H9 (cell line): ENCODE measurements at regions not wholly inside any gene's neighbourhood (a gene's known extent, or its start where the extent isn't known, plus 50 kb on each side); places are given as distances from the start of the nearest gene placed in this dataset.

Source experiments
- DNase-seq: peaks from one replicate; pipeline ENCODE4 v3.0.0-alpha.2; 2017
- H2AFZ ChIP-seq: one replicate; pipeline ENCODE4 v1.6.1; 2013; ENCODE audit warnings: mild to moderate bottlenecking, low read length, control low read depth, moderate library complexity
- H2AK5ac ChIP-seq: 2 replicates; pipeline ENCODE4 v1.6.1; 2013; ENCODE audit warnings: low read length, control low read depth, mixed read lengths; ENCODE audit not compliant: insufficient read length
- H2BK120ac ChIP-seq: one replicate; pipeline ENCODE4 v1.6.1; 2013; ENCODE audit warnings: low read depth, mild to moderate bottlenecking, low read length, control low read depth, inconsistent platforms; ENCODE audit not compliant: poor library complexity, severe bottlenecking
- H2BK12ac ChIP-seq: 2 replicates; pipeline ENCODE4 v1.6.1; 2013; ENCODE audit warnings: low read length, control low read depth, mixed read lengths, low read depth; ENCODE audit not compliant: insufficient read length
- H2BK15ac ChIP-seq: 2 replicates; pipeline ENCODE4 v1.6.1; 2013; ENCODE audit warnings: low read depth, low read length, control low read depth
- H2BK20ac ChIP-seq: one replicate; pipeline ENCODE4 v1.6.1; 2013; ENCODE audit warnings: low read depth, mild to moderate bottlenecking, low read length, control low read depth, inconsistent platforms; ENCODE audit not compliant: poor library complexity, severe bottlenecking
- H2BK5ac ChIP-seq: 2 replicates; pipeline ENCODE4 v1.6.1; 2013; ENCODE audit warnings: low read length, control low read depth, mixed read lengths; ENCODE audit not compliant: insufficient read length
- H3K14ac ChIP-seq: 2 replicates; pipeline ENCODE4 v1.6.1; 2013; ENCODE audit warnings: low read length, control low read depth; ENCODE audit not compliant: insufficient read depth
- H3K18ac ChIP-seq: 2 replicates; pipeline ENCODE4 v1.6.1; 2013; ENCODE audit warnings: low read depth, mild to moderate bottlenecking, mixed read lengths, low read length, control low read depth; ENCODE audit not compliant: insufficient read length
- H3K23ac ChIP-seq: 2 replicates; pipeline ENCODE4 v1.6.1; 2013; ENCODE audit warnings: low read length, control low read depth, mixed read lengths, low read depth; ENCODE audit not compliant: insufficient read length
- H3K23me2 ChIP-seq: 2 replicates; pipeline ENCODE4 v1.6.1; 2013; ENCODE audit warnings: low read depth, mild to moderate bottlenecking, mixed read lengths, low read length, control low read depth; ENCODE audit not compliant: insufficient read length, poor library complexity, severe bottlenecking
- H3K27ac ChIP-seq: 2 replicates; pipeline ENCODE4 v1.5.1; 2013; ENCODE audit warnings: low read length, control low read depth, mixed read lengths, low read depth; ENCODE audit not compliant: insufficient read length
- H3K27me3 ChIP-seq: 2 replicates; pipeline ENCODE4 v1.6.1; 2013; ENCODE audit warnings: low read length, control low read depth, inconsistent platforms; ENCODE audit not compliant: insufficient read depth
- H3K4ac ChIP-seq: 2 replicates; pipeline ENCODE4 v1.6.1; 2013; ENCODE audit warnings: low read depth, mild to moderate bottlenecking, control low read depth, inconsistent platforms, low read length, moderate library complexity
- H3K4me1 ChIP-seq: 2 replicates; pipeline ENCODE4 v1.6.1; 2013; ENCODE audit warnings: low read length, control low read depth, inconsistent platforms; ENCODE audit not compliant: insufficient read depth
- H3K4me2 ChIP-seq: 2 replicates; pipeline ENCODE4 v1.6.1; 2013; ENCODE audit warnings: low read length, control low read depth, mixed read lengths; ENCODE audit not compliant: insufficient read length, insufficient read depth
- H3K56ac ChIP-seq: 2 replicates; pipeline ENCODE4 v1.6.1; 2013; ENCODE audit warnings: low read depth, mild to moderate bottlenecking, mixed read lengths, low read length, control low read depth; ENCODE audit not compliant: insufficient read length
- H3K79me1 ChIP-seq: 2 replicates; pipeline ENCODE4 v1.6.1; 2013; ENCODE audit warnings: low read depth, mild to moderate bottlenecking, moderate library complexity, low read length, control low read depth, inconsistent platforms; ENCODE audit not compliant: insufficient read depth, poor library complexity, severe bottlenecking
- H3K79me2 ChIP-seq: 2 replicates; pipeline ENCODE4 v1.6.1; 2013; ENCODE audit warnings: low read length, control low read depth, inconsistent platforms; ENCODE audit not compliant: insufficient read depth
- H3K9ac ChIP-seq: 2 replicates; pipeline ENCODE4 v1.6.1; 2013; ENCODE audit warnings: low read length, control low read depth, mixed read lengths; ENCODE audit not compliant: insufficient read length; ENCODE audit errors: extremely low read depth
- H3K9me3 ChIP-seq: one replicate; pipeline ENCODE4 v1.6.1; 2013; ENCODE audit warnings: low read depth, low read length, inconsistent platforms; ENCODE audit not compliant: control insufficient read depth
- H3T11ph ChIP-seq: one replicate; pipeline ENCODE4 v1.6.1; 2013; ENCODE audit warnings: mild to moderate bottlenecking, low read length, control low read depth, inconsistent platforms
- H4K20me1 ChIP-seq: one replicate; pipeline ENCODE4 v1.6.1; 2013; ENCODE audit not compliant: control insufficient read depth, insufficient read length, insufficient read depth
- H4K5ac ChIP-seq: 2 replicates; pipeline ENCODE4 v1.6.1; 2013; ENCODE audit warnings: low read depth, mild to moderate bottlenecking, mixed read lengths, low read length, control low read depth; ENCODE audit not compliant: insufficient read length
- H4K8ac ChIP-seq: replicated peaks from 2 replicates; pipeline ENCODE4 v1.6.1; 2013; ENCODE audit warnings: low read length, control low read depth, mixed read lengths, low read depth; ENCODE audit not compliant: insufficient read length
- H4K91ac ChIP-seq: 2 replicates; pipeline ENCODE4 v1.6.1; 2013; ENCODE audit warnings: low read depth, mild to moderate bottlenecking, moderate library complexity, mixed read lengths, low read length, control low read depth; ENCODE audit not compliant: insufficient read length
- H3K27ac Mint-ChIP-seq, 3 experiments: 2 replicates in 2 of 3; 3 replicates in 1 of 3; pipeline ENCODE4 v1.8.0; 2020 to 2021; ENCODE audit warnings: mixed read lengths in 3 of 3, mild to moderate bottlenecking in 1 of 3, moderate library complexity in 1 of 3
- H3K27me3 Mint-ChIP-seq: 2 replicates; pipeline ENCODE4 v1.8.0; 2021; ENCODE audit warnings: low read depth, mild to moderate bottlenecking, moderate library complexity, mixed read lengths
- H3K36me3 Mint-ChIP-seq, 3 experiments: 2 replicates in 2 of 3; 3 replicates in 1 of 3; pipeline ENCODE4 v1.8.0; 2020 to 2021; ENCODE audit warnings: low read depth in 3 of 3, mixed read lengths in 3 of 3; ENCODE audit not compliant: insufficient read depth in 1 of 3
- H3K4me1 Mint-ChIP-seq, 2 experiments: 2 replicates each; pipeline ENCODE4 v1.8.0; 2020; ENCODE audit warnings: mixed read lengths in 2 of 2
- H3K4me3 Mint-ChIP-seq, 2 experiments: 2 replicates in 1 of 2; 3 replicates in 1 of 2; pipeline ENCODE4 v1.8.0; 2020 to 2021; ENCODE audit warnings: mild to moderate bottlenecking in 2 of 2, mixed read lengths in 2 of 2, moderate library complexity in 1 of 2
- H3K9me3 Mint-ChIP-seq, 2 experiments: 2 replicates in 1 of 2; 3 replicates in 1 of 2; pipeline ENCODE4 v1.8.0; 2020; ENCODE audit warnings: mild to moderate bottlenecking in 2 of 2, mixed read lengths in 2 of 2, moderate library complexity in 1 of 2
- WGBS: extraction: QIAGEN DNeasy Blood & Tissue Kit; methylation state at CpG from one replicate; pipeline ENCODE4 v1.1.7; 2013; ENCODE audit warnings: missing lambda C conversion rate, low lambda C conversion rate, mixed read lengths; ENCODE audit not compliant: insufficient read length; ENCODE audit errors: extremely low coverage; 5-methylcytosine and 5-hydroxymethylcytosine counted together
- TF ChIP-seq, protein P1 (sequence below): fragments of 200-600 bp; sonication (generic); conservative IDR thresholded peaks from 3 replicates; pipeline ENCODE4 v1.8.0; 2021; ENCODE audit warnings: antibody characterized with exemption, mild to moderate bottlenecking

DNA sequence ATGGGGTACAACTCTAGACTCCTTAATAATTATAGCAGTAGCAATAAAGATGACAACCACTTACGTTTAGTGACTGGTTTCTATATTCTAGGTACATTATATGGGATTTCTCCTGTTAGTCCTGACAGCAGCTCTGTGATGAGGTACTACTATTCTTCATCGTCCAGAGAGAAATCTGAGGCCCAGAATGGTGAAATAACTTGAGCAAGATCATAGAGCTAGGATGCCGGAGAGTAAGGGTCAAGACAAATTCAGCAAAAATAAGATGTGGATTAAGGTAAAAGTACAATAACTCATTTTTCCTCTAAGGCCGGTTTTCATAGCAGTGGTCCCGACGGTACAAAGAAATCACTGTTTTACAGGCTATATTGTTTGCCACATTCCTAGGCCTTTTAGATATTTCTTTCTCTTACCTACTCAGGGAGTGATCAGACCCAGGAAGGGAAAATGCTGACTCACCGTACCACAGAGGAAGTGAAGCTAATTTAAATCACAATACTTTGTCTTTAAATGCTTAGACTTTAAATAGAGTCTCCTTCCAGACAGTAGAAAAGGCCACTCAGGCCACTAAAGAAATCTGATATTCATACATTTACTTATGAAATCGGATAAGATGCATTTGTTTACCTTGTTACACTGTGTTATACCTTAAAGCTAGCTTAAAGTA lies 2023.0 kb upstream of the AGA start:
- peaks cover 3 to 7% (median 4%) of the 10 kb centered on the region in 3 experiments; a peak in 5 of 7 replicates for H3K36me3 Mint-ChIP-seq
- Histone ChIP-seq H3K27me3 (no peaks in the 10 kb centered on the region), H4K91ac (no peak overlapping the region), H2BK20ac (no peak overlapping the region), H3K14ac (no peak overlapping the region), H3K9ac (peak overlapping the region; percentile 58), H3K4me1 (peaks cover 2% of the 10 kb centered on the region; the same call in 1 of the 2 replicates), H3K23me2 (no peaks in the 10 kb centered on the region), H2BK120ac (no peak overlapping the region), H4K20me1 (no peaks in the 10 kb centered on the region), H3K18ac (no peak overlapping the region), H3T11ph (peak overlapping the region; percentile 98), H2BK5ac (no peak overlapping the region), H2BK15ac (no peak overlapping the region), H3K9me3 (no peaks in the 10 kb centered on the region), H4K8ac (no peak overlapping the region), H2BK12ac (no peak overlapping the region), H2AFZ (no peak overlapping the region), H3K79me2 (peaks cover 2% of the 10 kb centered on the region; the same call in 1 of the 2 replicates), H4K5ac (no peak overlapping the region), H3K27ac (peak overlapping the region; percentile 96), H3K4me2 (peak overlapping the region; percentile 36), H2AK5ac (no peak overlapping the region), H3K23ac (no peak overlapping the region), H3K56ac (no peak overlapping the region), H3K79me1 (no peaks in the 10 kb centered on the region), H3K4ac (no peak overlapping the region)
- H3K27me3 Mint-ChIP-seq = no peaks in the 10 kb centered on the region
- peaks cover 21 to 40% of the 10 kb centered on the region in 2 experiments for H3K4me1 Mint-ChIP-seq
- DNase-seq = peak; percentile 52
- peak overlapping the region in 1 of 2 experiments; percentile 5; a peak in 3 of 5 replicates for H3K4me3 Mint-ChIP-seq
- TF ChIP-seq, protein P1, sequence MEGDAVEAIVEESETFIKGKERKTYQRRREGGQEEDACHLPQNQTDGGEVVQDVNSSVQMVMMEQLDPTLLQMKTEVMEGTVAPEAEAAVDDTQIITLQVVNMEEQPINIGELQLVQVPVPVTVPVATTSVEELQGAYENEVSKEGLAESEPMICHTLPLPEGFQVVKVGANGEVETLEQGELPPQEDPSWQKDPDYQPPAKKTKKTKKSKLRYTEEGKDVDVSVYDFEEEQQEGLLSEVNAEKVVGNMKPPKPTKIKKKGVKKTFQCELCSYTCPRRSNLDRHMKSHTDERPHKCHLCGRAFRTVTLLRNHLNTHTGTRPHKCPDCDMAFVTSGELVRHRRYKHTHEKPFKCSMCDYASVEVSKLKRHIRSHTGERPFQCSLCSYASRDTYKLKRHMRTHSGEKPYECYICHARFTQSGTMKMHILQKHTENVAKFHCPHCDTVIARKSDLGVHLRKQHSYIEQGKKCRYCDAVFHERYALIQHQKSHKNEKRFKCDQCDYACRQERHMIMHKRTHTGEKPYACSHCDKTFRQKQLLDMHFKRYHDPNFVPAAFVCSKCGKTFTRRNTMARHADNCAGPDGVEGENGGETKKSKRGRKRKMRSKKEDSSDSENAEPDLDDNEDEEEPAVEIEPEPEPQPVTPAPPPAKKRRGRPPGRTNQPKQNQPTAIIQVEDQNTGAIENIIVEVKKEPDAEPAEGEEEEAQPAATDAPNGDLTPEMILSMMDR = no peak
- H3K27ac Mint-ChIP-seq = peak overlapping the region; percentile 88 to 98 (median 89); a peak in 6 of 7 replicates
- no CpG with 5 or more reads among the region's 8 CpGs for WGBS
- H3K9me3 Mint-ChIP-seq = peaks cover 0 to 5% of the 10 kb centered on the region in 2 experiments; a peak in 3 of 5 replicates
